GM12878 (cell line): ENCODE measurements at regions not wholly inside any gene's neighbourhood (a gene's known extent, or its start where the extent isn't known, plus 50 kb on each side); places are given as distances from the start of the nearest gene placed in this dataset.

ENCODE experiments used
- BCLAF1 ChIP-seq: fragments of 450-650 bp; IDR thresholded peaks from 2 replicates; pipeline ENCODE4 v1.6.1; 2017; ENCODE audit warnings: antibody characterized with exemption, mild to moderate bottlenecking, moderate library complexity
- CREB1 ChIP-seq: IDR thresholded peaks from 2 replicates; pipeline ENCODE4 v1.6.1; 2012; ENCODE audit warnings: low read depth, mild to moderate bottlenecking, inconsistent platforms
- DPF2 ChIP-seq: fragments of 450-650 bp; IDR thresholded peaks from 2 replicates; pipeline ENCODE4 v1.6.1; 2017; ENCODE audit warnings: mild to moderate bottlenecking
- ELK1 ChIP-seq: IDR thresholded peaks from 2 replicates; pipeline ENCODE4 v1.6.1; 2012; ENCODE audit warnings: low read depth, low read length, improper control_type of control experiment
- EP300 ChIP-seq, 2 experiments: fragments of 150-350 bp in 1 of 2; IDR thresholded peaks; 2 replicates each; pipeline ENCODE4 v1.6.1; 2011 to 2012; ENCODE audit warnings: low read depth in 2 of 2, low read length in 2 of 2, borderline replicate concordance in 1 of 2, improper control_type of control experiment in 1 of 2, inconsistent platforms in 1 of 2; ENCODE audit not compliant: control insufficient read depth in 1 of 2
- ETV6 ChIP-seq, 2 experiments: fragments of 450-650 bp in 1 of 2; IDR thresholded peaks in 1 of 2; conservative IDR thresholded peaks in 1 of 2; 2 replicates each; pipeline ENCODE4 v1.6.1; 2014; ENCODE audit warnings: antibody characterized with exemption in 1 of 2, borderline replicate concordance in 1 of 2, low read depth in 1 of 2, mild to moderate bottlenecking in 1 of 2, moderate library complexity in 1 of 2
- IRF3 ChIP-seq: fragments of 450-650 bp; IDR thresholded peaks from 2 replicates; pipeline ENCODE4 v1.6.1; 2014; ENCODE audit warnings: mild to moderate bottlenecking
- IRF4 ChIP-seq: IDR thresholded peaks from 2 replicates; pipeline ENCODE4 v1.6.1; 2011; ENCODE audit warnings: low read depth, low read length
- IRF5 ChIP-seq: fragments of 450-650 bp; IDR thresholded peaks from 2 replicates; pipeline ENCODE4 v1.6.1; 2017; ENCODE audit warnings: borderline replicate concordance
- MAX ChIP-seq: IDR thresholded peaks from 2 replicates; pipeline ENCODE4 v1.6.1; 2012; ENCODE audit warnings: low read depth, low read length, improper control_type of control experiment
- NFXL1 ChIP-seq: fragments of 450-650 bp; IDR thresholded peaks from 2 replicates; pipeline ENCODE4 v1.6.1; 2017; ENCODE audit warnings: antibody characterized with exemption, mild to moderate bottlenecking, borderline replicate concordance
- NFYB ChIP-seq: IDR thresholded peaks from 2 replicates; pipeline ENCODE4 v1.6.1; 2011; ENCODE audit warnings: low read depth, mild to moderate bottlenecking, low read length, improper control_type of control experiment, moderate library complexity; ENCODE audit not compliant: insufficient read depth
- SRF ChIP-seq, 2 experiments: IDR thresholded peaks; 2 replicates each; pipeline ENCODE4 v1.6.1; 2011; ENCODE audit warnings: low read depth in 2 of 2, low read length in 2 of 2, mild to moderate bottlenecking in 1 of 2, moderate library complexity in 1 of 2
- ZBTB40 ChIP-seq: fragments of 450-650 bp; IDR thresholded peaks from 2 replicates; pipeline ENCODE4 v1.6.1; 2016; ENCODE audit warnings: mild to moderate bottlenecking, moderate library complexity, borderline replicate concordance
- ZNF217 ChIP-seq: fragments of 450-650 bp; IDR thresholded peaks from 2 replicates; pipeline ENCODE4 v1.6.1; 2017; ENCODE audit warnings: antibody characterized with exemption, mild to moderate bottlenecking

GRCh38 chr11:115585361-115586024 is 81.3 kb upstream of the CADM1 start (continued):
- TF ChIP-seq BCLAF1, result no peak
- no peak for TF ChIP-seq NFYB
- TF ChIP-seq CREB1, result no peak
- TF ChIP-seq ELK1, result no peak
- no peak for TF ChIP-seq IRF3
- peak; percentile 47; the same call in 1 of the 2 replicates for TF ChIP-seq ZNF217
- peak; percentile 14 to 72; a peak in 1 of 4 replicates for TF ChIP-seq EP300 (IDR thresholded peaks at IDR 0.05; ENCODE audit: borderline replicate concordance in 1 of 2, control insufficient read depth in 1 of 2, low read depth in 2 of 2, low read length in 2 of 2)
- peak; percentile 97 for TF ChIP-seq IRF4
- TF ChIP-seq DPF2, result peak; percentile 77
- no peak for TF ChIP-seq ZBTB40
- peak in 1 of 2 experiments; percentile 75; a peak in 2 of 4 replicates for TF ChIP-seq ETV6 (conservative IDR thresholded peaks at IDR 0.05 in 1 of 2, IDR thresholded peaks at IDR 0.05 in 1 of 2; ENCODE audit: borderline replicate concordance in 1 of 2, low read depth in 1 of 2)
- TF ChIP-seq NFXL1, result no peak
- no peak for TF ChIP-seq IRF5
- TF ChIP-seq MAX, result no peak
- peak in 1 of 2 experiments; percentile 42; a peak in 1 of 4 replicates for TF ChIP-seq SRF (IDR thresholded peaks at IDR 0.05; ENCODE audit: low read depth in 2 of 2, low read length in 2 of 2)
